OCI-LY1 (cell line): ENCODE measurements at regions not wholly inside any gene's neighbourhood (a gene's known extent, or its start where the extent isn't known, plus 50 kb on each side); places are given as distances from the start of the nearest gene placed in this dataset.

Source experiments
- H2AFZ ChIP-seq: fragments of 200-600 bp; sonication (generic), shearing (Covaris generic); 2 replicates; pipeline ENCODE4 v1.6.0; 2014; ENCODE audit warnings: antibody characterized with exemption, mild to moderate bottlenecking, low read length
- H3F3A ChIP-seq: fragments of 200-600 bp; sonication (generic), shearing (Covaris generic); 2 replicates; pipeline ENCODE4 v1.6.0; 2014; ENCODE audit warnings: mild to moderate bottlenecking, antibody characterized with exemption, low read length, moderate library complexity; ENCODE audit not compliant: insufficient read depth
- H3K27ac ChIP-seq: fragments of 200-600 bp; sonication (generic); 2 replicates; pipeline ENCODE4 v1.5.1; 2014; ENCODE audit warnings: low read length, mixed run types, mild to moderate bottlenecking, low read depth; ENCODE audit not compliant: poor library complexity, severe bottlenecking
- H3K27me3 ChIP-seq: fragments of 200-600 bp; sonication (generic); 2 replicates; pipeline ENCODE4 v1.6.0; 2014; ENCODE audit warnings: antibody characterized with exemption, mild to moderate bottlenecking, low read length, moderate library complexity; ENCODE audit not compliant: insufficient read depth
- H3K36me3 ChIP-seq: fragments of 200-600 bp; sonication (generic); 2 replicates; pipeline ENCODE4 v1.6.1; 2014; ENCODE audit warnings: mild to moderate bottlenecking, antibody characterized with exemption, low read length, moderate library complexity, mixed read lengths; ENCODE audit not compliant: insufficient read depth
- H3K4me1 ChIP-seq: fragments of 200-600 bp; sonication (generic); 2 replicates; pipeline ENCODE4 v1.5.1; 2014; ENCODE audit warnings: mild to moderate bottlenecking, low read length, moderate library complexity; ENCODE audit not compliant: insufficient read depth, severe bottlenecking
- H3K4me2 ChIP-seq: fragments of 200-600 bp; sonication (generic), shearing (Covaris generic); 2 replicates; pipeline ENCODE4 v1.6.1; 2014; ENCODE audit warnings: low read length
- H3K4me3 ChIP-seq: fragments of 200-600 bp; sonication (generic); 2 replicates; pipeline ENCODE4 v1.5.1; 2014; ENCODE audit warnings: low read length, low read depth, mild to moderate bottlenecking, mixed read lengths; ENCODE audit not compliant: poor library complexity, severe bottlenecking
- H3K79me2 ChIP-seq: fragments of 200-600 bp; shearing (Covaris generic); 2 replicates; pipeline ENCODE4 v1.6.1; 2016; ENCODE audit warnings: mixed run types, low read length, mixed read lengths; ENCODE audit not compliant: insufficient read depth
- H3K9ac ChIP-seq: fragments of 200-600 bp; sonication (generic), shearing (Covaris generic); 2 replicates; pipeline ENCODE4 v1.6.1; 2014; ENCODE audit warnings: mild to moderate bottlenecking, low read length, mixed read lengths
- H3K9me2 ChIP-seq: fragments of 200-600 bp; sonication (generic), shearing (Covaris generic); 2 replicates; pipeline ENCODE4 v1.6.1; 2014; ENCODE audit warnings: low read depth, mild to moderate bottlenecking, low read length, mixed read lengths
- H3K9me3 ChIP-seq: fragments of 200-600 bp; shearing (Covaris generic); 2 replicates; pipeline ENCODE4 v1.6.1; 2014; ENCODE audit warnings: low read length, mixed read lengths
- H4K20me1 ChIP-seq: fragments of 200-600 bp; sonication (generic), shearing (Covaris generic); 2 replicates; pipeline ENCODE4 v1.6.0; 2016; ENCODE audit warnings: mild to moderate bottlenecking, low read length; ENCODE audit not compliant: insufficient read depth
- EZH2 ChIP-seq: fragments of 200-600 bp; sonication (generic), shearing (Covaris generic); IDR thresholded peaks from 2 replicates; pipeline ENCODE4 v1.8.0; 2017; ENCODE audit warnings: borderline replicate concordance, mixed run types, mild to moderate bottlenecking, antibody characterized with exemption, low read length, moderate library complexity, mixed read lengths
- TF ChIP-seq, protein P1 (sequence below): fragments of 200-600 bp; sonication (generic), shearing (Covaris generic); IDR thresholded peaks from 2 replicates; pipeline ENCODE4 v1.5.1; 2017; ENCODE audit warnings: mild to moderate bottlenecking, antibody characterized with exemption, low read length, moderate library complexity, mixed read lengths

- H3K36me3 ChIP-seq, result no peaks in the 10 kb centered on the region
- no peaks in the 10 kb centered on the region for H3K9me2 ChIP-seq
- no peak overlapping the region for H3K9ac ChIP-seq
- no peaks in the 10 kb centered on the region for H3K4me1 ChIP-seq
- H3K27me3 ChIP-seq, result no peaks in the 10 kb centered on the region
- no peaks in the 10 kb centered on the region for H4K20me1 ChIP-seq
- H3F3A ChIP-seq, result no peaks in the 10 kb centered on the region
- no peaks in the 10 kb centered on the region for H3K9me3 ChIP-seq
- no peak for TF ChIP-seq EZH2
- TF ChIP-seq, protein P1, sequence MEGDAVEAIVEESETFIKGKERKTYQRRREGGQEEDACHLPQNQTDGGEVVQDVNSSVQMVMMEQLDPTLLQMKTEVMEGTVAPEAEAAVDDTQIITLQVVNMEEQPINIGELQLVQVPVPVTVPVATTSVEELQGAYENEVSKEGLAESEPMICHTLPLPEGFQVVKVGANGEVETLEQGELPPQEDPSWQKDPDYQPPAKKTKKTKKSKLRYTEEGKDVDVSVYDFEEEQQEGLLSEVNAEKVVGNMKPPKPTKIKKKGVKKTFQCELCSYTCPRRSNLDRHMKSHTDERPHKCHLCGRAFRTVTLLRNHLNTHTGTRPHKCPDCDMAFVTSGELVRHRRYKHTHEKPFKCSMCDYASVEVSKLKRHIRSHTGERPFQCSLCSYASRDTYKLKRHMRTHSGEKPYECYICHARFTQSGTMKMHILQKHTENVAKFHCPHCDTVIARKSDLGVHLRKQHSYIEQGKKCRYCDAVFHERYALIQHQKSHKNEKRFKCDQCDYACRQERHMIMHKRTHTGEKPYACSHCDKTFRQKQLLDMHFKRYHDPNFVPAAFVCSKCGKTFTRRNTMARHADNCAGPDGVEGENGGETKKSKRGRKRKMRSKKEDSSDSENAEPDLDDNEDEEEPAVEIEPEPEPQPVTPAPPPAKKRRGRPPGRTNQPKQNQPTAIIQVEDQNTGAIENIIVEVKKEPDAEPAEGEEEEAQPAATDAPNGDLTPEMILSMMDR, result no peak
- H3K4me3 ChIP-seq, result no peak overlapping the region
- no peak overlapping the region for H3K27ac ChIP-seq
- no peaks in the 10 kb centered on the region for H3K79me2 ChIP-seq
- H3K4me2 ChIP-seq, result no peak overlapping the region
- no peak overlapping the region for H2AFZ ChIP-seq
These were observed 272.8 kb downstream of the FAM76B start for GRCh38 chr11:95516786-95517185.

DNA sequence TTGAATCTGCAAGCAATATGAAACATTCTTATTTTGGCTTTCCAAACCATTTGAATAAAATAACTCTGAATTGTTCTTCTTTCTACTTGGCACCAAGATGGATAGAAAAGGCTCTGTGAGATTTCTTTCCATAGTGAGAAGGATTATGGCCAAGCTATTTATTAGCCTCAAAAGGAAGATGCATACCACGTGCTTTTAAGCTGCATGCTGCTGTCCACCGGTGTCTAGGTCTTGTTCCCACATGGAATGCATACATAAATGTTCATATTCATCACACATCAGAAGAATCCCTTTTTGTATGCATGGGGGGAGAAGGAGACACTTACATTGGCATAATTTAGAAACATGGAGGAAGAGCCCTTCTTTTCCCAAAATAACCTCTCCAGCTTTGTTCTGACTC, 273.4 kb downstream of the FAM76B start:
- TF ChIP-seq EZH2, result no peak
- TF ChIP-seq, protein P1, result no peak
- Histone ChIP-seq H3K79me2 (no peaks in the 10 kb centered on the region), H3K4me1 (no peaks in the 10 kb centered on the region), H3K4me3 (no peak overlapping the region), H3K4me2 (no peak overlapping the region), H4K20me1 (no peaks in the 10 kb centered on the region), H3F3A (no peaks in the 10 kb centered on the region), H3K36me3 (no peaks in the 10 kb centered on the region), H3K27ac (no peak overlapping the region), H2AFZ (no peak overlapping the region), H3K9me3 (no peaks in the 10 kb centered on the region), H3K9me2 (no peaks in the 10 kb centered on the region), H3K27me3 (no peaks in the 10 kb centered on the region), H3K9ac (no peak overlapping the region)

GRCh38 chr11:95515371-95515770, 274.2 kb downstream of the FAM76B start:
- Histone ChIP-seq H3K4me3 (no peak overlapping the region), H3K4me2 (no peak overlapping the region), H3K4me1 (no peaks in the 10 kb centered on the region), H3K79me2 (no peaks in the 10 kb centered on the region), H4K20me1 (no peaks in the 10 kb centered on the region), H3F3A (no peaks in the 10 kb centered on the region), H3K36me3 (no peaks in the 10 kb centered on the region), H3K9ac (no peak overlapping the region), H3K27ac (no peak overlapping the region), H3K27me3 (no peaks in the 10 kb centered on the region), H2AFZ (no peak overlapping the region), H3K9me3 (no peaks in the 10 kb centered on the region), H3K9me2 (no peaks in the 10 kb centered on the region)
- TF ChIP-seq EZH2, result no peak
- TF ChIP-seq, protein P1, result no peak
